ENCODE measurements at regions not wholly inside any gene's neighbourhood (a gene's known extent, or its start where the extent isn't known, plus 50 kb on each side); places are given as distances from the start of the nearest gene placed in this dataset.

GRCh38 chr7:136333636-136334035, 356.5 kb upstream of the MTPN start:
- H3K9me2 ChIP-seq (ENCODE audit: insufficient read depth): no peaks in the 10 kb centered on the region
- H3K4me1 ChIP-seq (replicated peaks; ENCODE audit: insufficient read depth): no peaks in the 10 kb centered on the region
- H2AFZ ChIP-seq: no peak overlapping the region
- ChIA-PET CTCF (no interaction called here), POLR2A (ENCODE audit: unreplicated experiment) (no interaction called here)
- H4K20me1 ChIP-seq (ENCODE audit: insufficient read depth): no peaks in the 10 kb centered on the region
- TF ChIP-seq CTCF (conservative IDR thresholded peaks at IDR 0.05) (no peak), EZH2 (IDR thresholded peaks at IDR 0.05; ENCODE audit: low read depth) (no peak)
- H3K4me2 ChIP-seq: no peak overlapping the region
- no peaks in the 10 kb centered on the region for H3K79me2 ChIP-seq (ENCODE audit: low read depth)
- no peaks in the 10 kb centered on the region for H3K9me3 ChIP-seq (ENCODE audit: insufficient read depth, low read depth)
- H3F3A ChIP-seq (ENCODE audit: insufficient read depth, low read depth): no peaks in the 10 kb centered on the region
- no TSS peak for BruUV-seq (replicated peaks)
- no peaks in the 10 kb centered on the region for H3K27me3 ChIP-seq (ENCODE audit: insufficient read depth, low read depth)
- DNase-seq: no peak
- no peak overlapping the region for H3K4me3 ChIP-seq
- intact Hi-C loops (cut with micrococcal nuclease; ENCODE audit: unreplicated experiment): no loop called here
- H3K27ac ChIP-seq: no peak overlapping the region
- no peaks in the 10 kb centered on the region for H3K36me3 ChIP-seq (ENCODE audit: low read depth)

GRCh38 chr7:136326045-136326609, 349.0 kb upstream of the MTPN start:
- H3K9me2 ChIP-seq (ENCODE audit: insufficient read depth): no peaks in the 10 kb centered on the region
- H3F3A ChIP-seq (ENCODE audit: insufficient read depth, low read depth): no peaks in the 10 kb centered on the region
- no peak overlapping the region for H3K4me2 ChIP-seq
- no peaks in the 10 kb centered on the region for H3K79me2 ChIP-seq (ENCODE audit: low read depth)
- intact Hi-C loops (cut with micrococcal nuclease; ENCODE audit: unreplicated experiment): no loop called here
- H3K4me3 ChIP-seq: no peak overlapping the region
- no peak for DNase-seq
- H2AFZ ChIP-seq: no peak overlapping the region
- no peaks in the 10 kb centered on the region for H3K4me1 ChIP-seq (replicated peaks; ENCODE audit: insufficient read depth)
- no peaks in the 10 kb centered on the region for H4K20me1 ChIP-seq (ENCODE audit: insufficient read depth)
- H3K27me3 ChIP-seq (ENCODE audit: insufficient read depth, low read depth): no peaks in the 10 kb centered on the region
- no peak for TF ChIP-seq EZH2 (IDR thresholded peaks at IDR 0.05; ENCODE audit: low read depth)
- TF ChIP-seq CTCF (conservative IDR thresholded peaks at IDR 0.05): no peak
- H3K36me3 ChIP-seq (ENCODE audit: low read depth): no peaks in the 10 kb centered on the region
- no peaks in the 10 kb centered on the region for H3K9me3 ChIP-seq (ENCODE audit: insufficient read depth, low read depth)
- ChIA-PET POLR2A (ENCODE audit: unreplicated experiment) (no interaction called here), CTCF (no interaction called here)
- no peak overlapping the region for H3K27ac ChIP-seq
- BruUV-seq (replicated peaks): no TSS peak

GRCh38 chr7:136325578-136325977, 348.4 kb upstream of the MTPN start:
- Histone ChIP-seq H3K9me2 (ENCODE audit: insufficient read depth) (no peaks in the 10 kb centered on the region), H3K4me3 (no peak overlapping the region), H3K4me1 (replicated peaks; ENCODE audit: insufficient read depth) (no peaks in the 10 kb centered on the region), H3F3A (ENCODE audit: insufficient read depth, low read depth) (no peaks in the 10 kb centered on the region), H3K4me2 (no peak overlapping the region), H3K9me3 (ENCODE audit: insufficient read depth, low read depth) (no peaks in the 10 kb centered on the region), H3K36me3 (ENCODE audit: low read depth) (no peaks in the 10 kb centered on the region), H4K20me1 (ENCODE audit: insufficient read depth) (no peaks in the 10 kb centered on the region), H3K27ac (no peak overlapping the region), H3K79me2 (ENCODE audit: low read depth) (no peaks in the 10 kb centered on the region), H3K27me3 (ENCODE audit: insufficient read depth, low read depth) (no peaks in the 10 kb centered on the region), H2AFZ (no peak overlapping the region)
- intact Hi-C loops (cut with micrococcal nuclease; ENCODE audit: unreplicated experiment): no loop called here
- POLR2A ChIA-PET (ENCODE audit: unreplicated experiment): no interaction called here
- TF ChIP-seq EZH2 (IDR thresholded peaks at IDR 0.05; ENCODE audit: low read depth): no peak
- TF ChIP-seq CTCF (conservative IDR thresholded peaks at IDR 0.05): no peak
- no peak for DNase-seq
- BruUV-seq (replicated peaks): no TSS peak
- CTCF ChIA-PET: no interaction called here

All from PC-9 (cell line).